Coronary artery (tissue), 2 donors: ENCODE measurements at regions not wholly inside any gene's neighbourhood (a gene's known extent, or its start where the extent isn't known, plus 50 kb on each side); places are given as distances from the start of the nearest gene placed in this dataset.

Source experiments
- DNase-seq: peaks from one replicate; pipeline ENCODE4 v3.0.0-alpha.2; 2017; ENCODE audit warnings: low spot score
- H3K27ac ChIP-seq, 2 donors: fragments of 200-600 bp; sonication (generic); one replicate each; pipeline ENCODE4 v1.5.1; 2016 to 2019
- H3K4me3 ChIP-seq: fragments of 200-600 bp; sonication (generic); 2 replicates; pipeline ENCODE4 v1.5.1; 2016; ENCODE audit warnings: mild to moderate bottlenecking, moderate library complexity
- CTCF ChIP-seq: fragments of 200-600 bp; sonication (generic); IDR thresholded peaks from one replicate; pipeline ENCODE4 v1.5.1; 2019; ENCODE audit warnings: antibody characterized with exemption

GRCh38 chr13:106138620-106139019 is 396.8 kb downstream of the EFNB2 start:
- H3K4me3 ChIP-seq = no peak overlapping the region
- no peak for TF ChIP-seq CTCF
- DNase-seq = no peak
- no peak overlapping the region for H3K27ac ChIP-seq

GRCh38 chr13:106133025-106133424 is 402.4 kb downstream of the EFNB2 start:
- Histone ChIP-seq H3K27ac (no peak overlapping the region), H3K4me3 (no peak overlapping the region)
- DNase-seq = no peak
- no peak for TF ChIP-seq CTCF

GRCh38 chr13:106132216-106132615 is 403.2 kb downstream of the EFNB2 start:
- DNase-seq = no peak
- H3K27ac ChIP-seq = no peak overlapping the region
- H3K4me3 ChIP-seq = no peak overlapping the region
- no peak for TF ChIP-seq CTCF

GRCh38 chr13:106129993-106130392 is 405.5 kb downstream of the EFNB2 start:
- DNase-seq = no peak
- no peak overlapping the region for H3K27ac ChIP-seq
- H3K4me3 ChIP-seq = no peak overlapping the region
- TF ChIP-seq CTCF = no peak

GRCh38 chr13:106129273-106129672 is 406.2 kb downstream of the EFNB2 start:
- TF ChIP-seq CTCF = no peak

GRCh38 chr13:106122234-106122633 is 413.2 kb downstream of the EFNB2 start:
- TF ChIP-seq CTCF = no peak
- no peak overlapping the region for H3K4me3 ChIP-seq
- no peak overlapping the region for H3K27ac ChIP-seq
- no peak for DNase-seq

More at GRCh38 chr13:106129273-106129672, 406.2 kb downstream of the EFNB2 start:
- no peak for DNase-seq
- no peak overlapping the region for H3K27ac ChIP-seq
- H3K4me3 ChIP-seq = no peak overlapping the region

- no peak overlapping the region for H3K27ac ChIP-seq
- DNase-seq = no peak
- H3K4me3 ChIP-seq = no peak overlapping the region
- no peak for TF ChIP-seq CTCF
These were observed 414.2 kb downstream of the EFNB2 start for GRCh38 chr13:106121173-106121754.
